Stimulated activated naive B cell treated with anti-CD40 and anti-IgM and Interleukin-4, amounts not matched to agents 10 μg/mL and 1 μg/mL and 100 μg/mL, for 72 hours (primary cell): ENCODE measurements at regions not wholly inside any gene's neighbourhood (a gene's known extent, or its start where the extent isn't known, plus 50 kb on each side); places are given as distances from the start of the nearest gene placed in this dataset.

Source experiments
- ATAC-seq, 2 donors: fragments of 150-1000 bp; cut with Tn5 transposase; replicated peaks; 2 replicates each; pipeline ENCODE4 v1.10.0; 2021; ENCODE audit warnings: moderate library complexity in 1 of 2
- DNase-seq: peaks from one replicate; pipeline ENCODE4 v3.0.0; 2021
- H3K27ac Mint-ChIP-seq: one replicate; pipeline ENCODE4 v1.8.0; 2022; ENCODE audit warnings: mild to moderate bottlenecking, mixed read lengths
- H3K27me3 Mint-ChIP-seq, 2 donors: one replicate each; pipeline ENCODE4 v1.8.0; 2022; ENCODE audit warnings: mixed read lengths in 2 of 2
- H3K36me3 Mint-ChIP-seq, 2 donors: one replicate each; pipeline ENCODE4 v1.8.0; 2022; ENCODE audit warnings: mixed read lengths in 2 of 2, mild to moderate bottlenecking in 1 of 2
- H3K4me1 Mint-ChIP-seq, 2 donors: one replicate each; pipeline ENCODE4 v1.8.0; 2022; ENCODE audit warnings: mixed read lengths in 2 of 2, mild to moderate bottlenecking in 1 of 2
- H3K4me3 Mint-ChIP-seq, 2 donors: one replicate each; pipeline ENCODE4 v1.8.0; 2022; ENCODE audit warnings: mild to moderate bottlenecking in 2 of 2, mixed read lengths in 2 of 2, moderate library complexity in 1 of 2
- H3K9me3 Mint-ChIP-seq, 2 donors: one replicate each; pipeline ENCODE4 v1.8.0; 2022; ENCODE audit warnings: mixed read lengths in 2 of 2, mild to moderate bottlenecking in 1 of 2

DNA sequence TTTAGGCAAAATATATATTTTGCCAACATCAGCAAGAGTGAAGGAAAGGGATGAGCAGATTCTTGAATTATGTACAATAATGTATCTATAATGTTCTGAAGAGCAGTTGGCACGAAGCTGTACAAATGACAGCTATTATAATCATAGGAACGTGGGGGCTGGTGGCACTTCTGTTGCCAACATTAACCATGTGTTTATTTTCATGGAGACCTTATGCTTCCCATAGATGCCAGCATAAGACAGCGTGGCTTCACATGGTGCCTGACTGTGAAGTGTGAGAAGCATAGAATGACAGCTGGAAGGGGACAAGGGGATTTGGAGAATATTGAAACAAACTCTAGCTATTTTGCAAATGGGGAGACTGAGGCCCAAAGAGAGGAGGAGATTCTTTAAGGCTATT is 52.6 kb upstream of the ATP10B start:
- no peak overlapping the region for H3K27ac Mint-ChIP-seq
- no peaks in the 10 kb centered on the region for H3K4me1 Mint-ChIP-seq
- no peaks in the 10 kb centered on the region for H3K36me3 Mint-ChIP-seq
- no peak overlapping the region for H3K4me3 Mint-ChIP-seq
- ATAC-seq (no peak), DNase-seq (no peak)
- H3K9me3 Mint-ChIP-seq, result no peaks in the 10 kb centered on the region
- H3K27me3 Mint-ChIP-seq, result peaks cover 8 to 31% of the 10 kb centered on the region in 2 donors

DNA sequence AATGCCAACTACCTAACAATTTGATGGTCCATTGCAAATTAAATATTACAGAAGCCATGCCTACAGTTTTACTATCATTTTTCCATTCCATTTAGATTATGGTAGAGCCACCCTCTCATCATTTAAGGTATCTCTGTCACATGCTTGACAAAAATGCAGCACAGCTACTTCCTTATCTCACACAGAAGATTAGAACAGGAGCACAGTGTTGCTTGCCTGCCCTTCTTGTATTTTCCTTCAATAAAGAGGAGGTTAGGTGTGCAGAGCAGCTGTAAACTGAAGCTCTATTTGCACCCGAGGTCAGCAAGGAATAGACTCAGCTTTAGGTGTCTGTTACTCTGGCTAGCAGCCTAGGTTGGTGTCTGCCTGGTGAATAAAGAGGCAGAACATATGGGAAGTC is 51.5 kb upstream of the ATP10B start:
- H3K9me3 Mint-ChIP-seq, result no peaks in the 10 kb centered on the region
- H3K4me1 Mint-ChIP-seq, result no peaks in the 10 kb centered on the region
- DNase-seq (no peak), ATAC-seq (no peak)
- peaks cover 8 to 24% of the 10 kb centered on the region in 2 donors for H3K27me3 Mint-ChIP-seq
- no peaks in the 10 kb centered on the region for H3K36me3 Mint-ChIP-seq
- no peak overlapping the region for H3K27ac Mint-ChIP-seq
- no peak overlapping the region for H3K4me3 Mint-ChIP-seq

DNA sequence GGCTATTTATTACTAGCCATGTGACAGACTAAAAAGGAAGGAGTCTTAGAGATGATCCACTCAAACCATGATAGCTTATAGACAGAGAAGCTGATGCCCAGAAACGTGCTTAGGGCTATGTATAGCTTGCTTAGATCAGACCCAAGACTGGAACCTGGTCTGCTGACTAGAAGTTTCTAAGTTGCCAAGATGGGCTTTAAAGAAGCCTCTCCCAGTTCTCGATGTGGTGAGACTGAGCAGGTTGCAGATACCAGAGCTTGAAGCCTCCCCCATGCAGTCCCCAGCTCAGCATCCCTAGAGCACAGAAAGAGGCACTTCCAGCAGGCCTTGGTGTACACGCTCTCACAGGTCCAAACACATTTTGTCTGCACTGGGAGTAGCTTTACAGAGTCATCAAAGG is 51.1 kb upstream of the ATP10B start:
- no peaks in the 10 kb centered on the region for H3K4me1 Mint-ChIP-seq
- DNase-seq (no peak), ATAC-seq (no peak)
- no peaks in the 10 kb centered on the region for H3K36me3 Mint-ChIP-seq
- no peaks in the 10 kb centered on the region for H3K9me3 Mint-ChIP-seq
- no peak overlapping the region for H3K27ac Mint-ChIP-seq
- no peak overlapping the region for H3K4me3 Mint-ChIP-seq
- peaks cover 8 to 21% of the 10 kb centered on the region in 2 donors for H3K27me3 Mint-ChIP-seq
